ENCODE measurements at regions not wholly inside any gene's neighbourhood (a gene's known extent, or its start where the extent isn't known, plus 50 kb on each side); places are given as distances from the start of the nearest gene placed in this dataset.

- Histone ChIP-seq H3K4me1 (ENCODE audit: control insufficient read depth in 3 of 3, insufficient read depth in 2 of 3, low read depth in 1 of 3, low read length in 2 of 3) (peaks cover 17 to 47% (median 19%) of the 10 kb centered on the region in 3 donors), H3K9me3 (ENCODE audit: control insufficient read depth in 2 of 2, insufficient read depth in 1 of 2, low read depth in 1 of 2, low read length in 1 of 2) (peaks cover 0 to 7% of the 10 kb centered on the region in 2 donors), H3K27ac (ENCODE audit: low read depth in 1 of 3, low read length in 2 of 3) (peak overlapping the region in 2 of 3 donors; percentile 34 to 75), H3K27me3 (ENCODE audit: control insufficient read depth in 3 of 3, insufficient read depth in 3 of 3, low read length in 3 of 3) (no peaks in the 10 kb centered on the region), H3K4me3 (ENCODE audit: low read depth in 1 of 3, low read length in 3 of 3) (no peak overlapping the region), H3K36me3 (ENCODE audit: control insufficient read depth in 3 of 3, insufficient read depth in 2 of 3, low read depth in 1 of 3, low read length in 3 of 3) (peaks cover 0 to 38% (median 0%) of the 10 kb centered on the region in 3 donors)
- FAIRE-seq: no peak
- no peak for DNase-seq
- 77 to 88% (median 82%) methylated on average over 6 of the region's 6 CpGs for WGBS, 3 donors
Observed at GRCh38 chr19:46955813-46956371, 63.7 kb upstream of the NPAS1 start.

GRCh38 chr19:46958532-46958931 lies 61.1 kb upstream of the NPAS1 start:
- no peak overlapping the region for H3K27ac ChIP-seq (ENCODE audit: low read depth in 1 of 3, low read length in 2 of 3)
- no peak overlapping the region for H3K4me3 ChIP-seq (ENCODE audit: low read depth in 1 of 3, low read length in 3 of 3)
- DNase-seq: no peak
- 55 to 72% (median 68%) methylated on average over 6 of the region's 6 CpGs for WGBS, 3 donors
- no peak for FAIRE-seq
- peaks cover 0 to 38% (median 4%) of the 10 kb centered on the region in 3 donors for H3K36me3 ChIP-seq (ENCODE audit: control insufficient read depth in 3 of 3, insufficient read depth in 2 of 3, low read depth in 1 of 3, low read length in 3 of 3)
- H3K27me3 ChIP-seq (ENCODE audit: control insufficient read depth in 3 of 3, insufficient read depth in 3 of 3, low read length in 3 of 3): no peaks in the 10 kb centered on the region
- H3K4me1 ChIP-seq (ENCODE audit: control insufficient read depth in 3 of 3, insufficient read depth in 2 of 3, low read depth in 1 of 3, low read length in 2 of 3): peaks cover 7 to 24% (median 10%) of the 10 kb centered on the region in 3 donors
- H3K9me3 ChIP-seq (ENCODE audit: control insufficient read depth in 2 of 2, insufficient read depth in 1 of 2, low read depth in 1 of 2, low read length in 1 of 2): peaks cover 0 to 7% of the 10 kb centered on the region in 2 donors

GRCh38 chr19:46959894-46960556 lies 59.6 kb upstream of the NPAS1 start:
- Histone ChIP-seq H3K4me1 (ENCODE audit: control insufficient read depth in 3 of 3, insufficient read depth in 2 of 3, low read depth in 1 of 3, low read length in 2 of 3) (peaks cover 2 to 10% (median 3%) of the 10 kb centered on the region in 3 donors), H3K27me3 (ENCODE audit: control insufficient read depth in 3 of 3, insufficient read depth in 3 of 3, low read length in 3 of 3) (no peaks in the 10 kb centered on the region), H3K4me3 (ENCODE audit: low read depth in 1 of 3, low read length in 3 of 3) (no peak overlapping the region), H3K9me3 (ENCODE audit: control insufficient read depth in 2 of 2, insufficient read depth in 1 of 2, low read depth in 1 of 2, low read length in 1 of 2) (no peaks in the 10 kb centered on the region), H3K36me3 (ENCODE audit: control insufficient read depth in 3 of 3, insufficient read depth in 2 of 3, low read depth in 1 of 3, low read length in 3 of 3) (peaks cover 0 to 36% (median 4%) of the 10 kb centered on the region in 3 donors), H3K27ac (ENCODE audit: low read depth in 1 of 3, low read length in 2 of 3) (no peak overlapping the region)
- FAIRE-seq: no peak
- WGBS, 3 donors: 95 to 98% (median 97%) methylated on average over 5 of the region's 5 CpGs
- DNase-seq: no peak

GRCh38 chr19:46962030-46962570 lies 57.5 kb upstream of the NPAS1 start:
- WGBS, 3 donors: 85 to 93% (median 90%) methylated on average over 2 of the region's 2 CpGs
- Histone ChIP-seq H3K36me3 (ENCODE audit: control insufficient read depth in 3 of 3, insufficient read depth in 2 of 3, low read depth in 1 of 3, low read length in 3 of 3) (peaks cover 0 to 38% (median 4%) of the 10 kb centered on the region in 3 donors), H3K27ac (ENCODE audit: low read depth in 1 of 3, low read length in 2 of 3) (no peak overlapping the region), H3K4me1 (ENCODE audit: control insufficient read depth in 3 of 3, insufficient read depth in 2 of 3, low read depth in 1 of 3, low read length in 2 of 3) (peaks cover 0 to 3% (median 0%) of the 10 kb centered on the region in 3 donors), H3K27me3 (ENCODE audit: control insufficient read depth in 3 of 3, insufficient read depth in 3 of 3, low read length in 3 of 3) (no peaks in the 10 kb centered on the region), H3K9me3 (ENCODE audit: control insufficient read depth in 2 of 2, insufficient read depth in 1 of 2, low read depth in 1 of 2, low read length in 1 of 2) (no peaks in the 10 kb centered on the region), H3K4me3 (ENCODE audit: low read depth in 1 of 3, low read length in 3 of 3) (no peak overlapping the region)
- FAIRE-seq (no peak), DNase-seq (no peak)

- H3K27ac ChIP-seq (ENCODE audit: low read depth in 1 of 3, low read length in 2 of 3): peak overlapping the region in 1 of 3 donors; percentile 32
- peaks cover 0 to 42% (median 4%) of the 10 kb centered on the region in 3 donors for H3K36me3 ChIP-seq (ENCODE audit: control insufficient read depth in 3 of 3, insufficient read depth in 2 of 3, low read depth in 1 of 3, low read length in 3 of 3)
- DNase-seq: no peak
- H3K4me3 ChIP-seq (ENCODE audit: low read depth in 1 of 3, low read length in 3 of 3): no peak overlapping the region
- FAIRE-seq: no peak
- H3K4me1 ChIP-seq (ENCODE audit: control insufficient read depth in 3 of 3, insufficient read depth in 2 of 3, low read depth in 1 of 3, low read length in 2 of 3): peaks cover 0 to 12% (median 6%) of the 10 kb centered on the region in 3 donors
- no peaks in the 10 kb centered on the region for H3K9me3 ChIP-seq (ENCODE audit: control insufficient read depth in 2 of 2, insufficient read depth in 1 of 2, low read depth in 1 of 2, low read length in 1 of 2)
- WGBS, 3 donors: 77 to 93% (median 82%) methylated on average over 7 of the region's 7 CpGs
- no peaks in the 10 kb centered on the region for H3K27me3 ChIP-seq (ENCODE audit: control insufficient read depth in 3 of 3, insufficient read depth in 3 of 3, low read length in 3 of 3)
Observed at GRCh38 chr19:46963093-46963734, 56.4 kb upstream of the NPAS1 start.

- WGBS, 3 donors: 16 to 37% (median 18%) methylated on average over 8 of the region's 8 CpGs
- Histone ChIP-seq H3K9me3 (ENCODE audit: control insufficient read depth in 2 of 2, insufficient read depth in 1 of 2, low read depth in 1 of 2, low read length in 1 of 2) (no peaks in the 10 kb centered on the region), H3K27me3 (ENCODE audit: control insufficient read depth in 3 of 3, insufficient read depth in 3 of 3, low read length in 3 of 3) (no peaks in the 10 kb centered on the region), H3K4me3 (ENCODE audit: low read depth in 1 of 3, low read length in 3 of 3) (no peak overlapping the region), H3K4me1 (ENCODE audit: control insufficient read depth in 3 of 3, insufficient read depth in 2 of 3, low read depth in 1 of 3, low read length in 2 of 3) (peaks cover 0 to 10% (median 7%) of the 10 kb centered on the region in 3 donors), H3K27ac (ENCODE audit: low read depth in 1 of 3, low read length in 2 of 3) (peak overlapping the region in 2 of 3 donors; percentile 69 to 74), H3K36me3 (ENCODE audit: control insufficient read depth in 3 of 3, insufficient read depth in 2 of 3, low read depth in 1 of 3, low read length in 3 of 3) (peaks cover 0 to 51% (median 0%) of the 10 kb centered on the region in 3 donors)
- DNase-seq (peak in 1 of 2 donors; percentile 89), FAIRE-seq (no peak)
Observed at GRCh38 chr19:46967578-46968032, 52.0 kb upstream of the NPAS1 start.
